ENCODE measurements at regions not wholly inside any gene's neighbourhood (a gene's known extent, or its start where the extent isn't known, plus 50 kb on each side); places are given as distances from the start of the nearest gene placed in this dataset.
"Not testable (repeated sequence)": the region's sequence is repeated elsewhere in the genome, so short reads cannot be mapped to it uniquely, and the experiment has no call there.

GRCh38 chr3:161598639-161599038 lies 102.0 kb downstream of the OTOL1 start:
- DNase-seq (ENCODE audit: low read depth), result no peak
- no peak overlapping the region for H3K4me3 ChIP-seq (ENCODE audit: low read depth, low read length)

- no peak for DNase-seq (ENCODE audit: low read depth)
- no peak overlapping the region for H3K4me3 ChIP-seq (ENCODE audit: low read depth, low read length)
Observed at GRCh38 chr3:161599697-161600096, 103.1 kb downstream of the OTOL1 start.

GRCh38 chr3:161600173-161600572 lies 103.6 kb downstream of the OTOL1 start:
- DNase-seq (ENCODE audit: low read depth), result no peak
- H3K4me3 ChIP-seq (ENCODE audit: low read depth, low read length), result no peak overlapping the region

- DNase-seq (ENCODE audit: low read depth), result no peak
Observed at GRCh38 chr3:161602475-161602874, 105.9 kb downstream of the OTOL1 start.

GRCh38 chr3:161602918-161603317 lies 106.3 kb downstream of the OTOL1 start:
- no peak overlapping the region for H3K4me3 ChIP-seq (ENCODE audit: low read depth, low read length)
- no peak for DNase-seq (ENCODE audit: low read depth)

More at GRCh38 chr3:161602475-161602874, 105.9 kb downstream of the OTOL1 start:
- H3K4me3 ChIP-seq (ENCODE audit: low read depth, low read length), result no peak overlapping the region

GRCh38 chr3:161607056-161607455 lies 110.4 kb downstream of the OTOL1 start:
- DNase-seq (ENCODE audit: low read depth), result no peak

GRCh38 chr3:161619351-161619750 lies 122.7 kb downstream of the OTOL1 start:
- no peak overlapping the region for H3K4me3 ChIP-seq (ENCODE audit: low read depth, low read length)
- DNase-seq (ENCODE audit: low read depth), result no peak

More at GRCh38 chr3:161607056-161607455, 110.4 kb downstream of the OTOL1 start:
- H3K4me3 ChIP-seq (ENCODE audit: low read depth, low read length), result no peak overlapping the region

GRCh38 chr3:161630794-161631193 lies 134.2 kb downstream of the OTOL1 start:
- H3K4me3 ChIP-seq (ENCODE audit: low read depth, low read length), result no peak overlapping the region
- DNase-seq (ENCODE audit: low read depth), result no peak

- no peak for DNase-seq (ENCODE audit: low read depth)
- H3K4me3 ChIP-seq (ENCODE audit: low read depth, low read length), result no peak overlapping the region
Observed at GRCh38 chr3:161631536-161631935, 134.9 kb downstream of the OTOL1 start.

- H3K4me3 ChIP-seq (ENCODE audit: low read depth, low read length), result no peak overlapping the region
- no peak for DNase-seq (ENCODE audit: low read depth)
Observed at GRCh38 chr3:161637559-161637958, 141.0 kb downstream of the OTOL1 start.

GRCh38 chr3:161639095-161639494 lies 142.5 kb downstream of the OTOL1 start:
- H3K4me3 ChIP-seq (ENCODE audit: low read depth, low read length); DNase-seq (ENCODE audit: low read depth): not testable (repeated sequence)

GRCh38 chr3:161640181-161640580 lies 143.6 kb downstream of the OTOL1 start:
- DNase-seq (ENCODE audit: low read depth), result no peak
- no peak overlapping the region for H3K4me3 ChIP-seq (ENCODE audit: low read depth, low read length)

- no peak for DNase-seq (ENCODE audit: low read depth)
- H3K4me3 ChIP-seq (ENCODE audit: low read depth, low read length), result no peak overlapping the region
Observed at GRCh38 chr3:161641287-161641686, 144.7 kb downstream of the OTOL1 start.

- H3K4me3 ChIP-seq (ENCODE audit: low read depth, low read length), result no peak overlapping the region
- peak; percentile 18 for DNase-seq (ENCODE audit: low read depth)
Observed at GRCh38 chr3:161644891-161645635, 148.5 kb downstream of the OTOL1 start.

- no peak for DNase-seq (ENCODE audit: low read depth)
- no peak overlapping the region for H3K4me3 ChIP-seq (ENCODE audit: low read depth, low read length)
Observed at GRCh38 chr3:161647936-161648470, 151.4 kb downstream of the OTOL1 start.

GRCh38 chr3:161649900-161650484 lies 153.4 kb downstream of the OTOL1 start:
- peak; percentile 2 for DNase-seq (ENCODE audit: low read depth)
- no peak overlapping the region for H3K4me3 ChIP-seq (ENCODE audit: low read depth, low read length)

- DNase-seq (ENCODE audit: low read depth), result no peak
- H3K4me3 ChIP-seq (ENCODE audit: low read depth, low read length), result no peak overlapping the region
Observed at GRCh38 chr3:161657786-161658185, 161.2 kb downstream of the OTOL1 start.

- no peak for DNase-seq (ENCODE audit: low read depth)
- H3K4me3 ChIP-seq (ENCODE audit: low read depth, low read length), result no peak overlapping the region
Observed at GRCh38 chr3:161671141-161671540, 174.5 kb downstream of the OTOL1 start.

GRCh38 chr3:161672478-161672877 lies 175.9 kb downstream of the OTOL1 start:
- no peak overlapping the region for H3K4me3 ChIP-seq (ENCODE audit: low read depth, low read length)
- no peak for DNase-seq (ENCODE audit: low read depth)

- H3K4me3 ChIP-seq (ENCODE audit: low read depth, low read length), result no peak overlapping the region
- DNase-seq (ENCODE audit: low read depth), result no peak
Observed at GRCh38 chr3:161673866-161674265, 177.3 kb downstream of the OTOL1 start.

- DNase-seq (ENCODE audit: low read depth), result no peak
- H3K4me3 ChIP-seq (ENCODE audit: low read depth, low read length), result no peak overlapping the region
Observed at GRCh38 chr3:161674402-161674801, 177.8 kb downstream of the OTOL1 start.
